HEK293 (cell line): ENCODE measurements at regions not wholly inside any gene's neighbourhood (a gene's known extent, or its start where the extent isn't known, plus 50 kb on each side); places are given as distances from the start of the nearest gene placed in this dataset.

Experiments used
- HOXC10 ChIP-seq: sonication (generic); formaldehyde crosslinking; IDR thresholded peaks from 2 replicates; pipeline ENCODE4 v1.8.1; 2023; ENCODE audit warnings: mild to moderate bottlenecking, missing genetic modification reagents
- ZNF768 ChIP-seq: fragments of 450-650 bp; formaldehyde crosslinking; IDR thresholded peaks from 2 replicates; pipeline ENCODE4 v1.5.1; 2018; ENCODE audit warnings: missing biosample characterization, mild to moderate bottlenecking, missing genetic modification characterization
- TF ChIP-seq, protein P1 (sequence below): fragments of 450-650 bp; formaldehyde crosslinking; IDR thresholded peaks from 2 replicates; pipeline ENCODE4 v1.5.1; 2016; ENCODE audit warnings: missing biosample characterization, missing genetic modification characterization

DNA sequence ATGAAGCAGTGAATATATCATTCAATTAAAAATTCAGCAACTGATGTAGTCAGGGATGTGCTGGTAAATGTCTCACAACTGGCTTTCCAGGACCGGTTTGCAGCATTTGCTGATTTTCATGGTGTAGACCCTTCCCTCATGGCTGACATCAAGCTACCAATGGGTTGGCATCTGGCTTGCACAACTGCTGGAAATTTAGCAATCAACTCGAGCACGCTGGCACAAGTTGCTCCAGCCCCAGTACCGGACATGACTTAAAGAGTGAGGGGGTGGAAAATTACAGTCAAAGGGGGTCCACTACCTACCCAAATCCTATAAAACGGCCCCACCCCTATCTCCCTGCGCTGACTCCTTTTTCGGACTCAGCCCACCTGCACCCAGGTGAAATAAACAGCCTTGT is 198.4 kb upstream of the NRP1 start:
- TF ChIP-seq HOXC10 (CRISPR knock-in tag) (no peak), ZNF768 (tag by site-specific recombination) (no peak)
- TF ChIP-seq, protein P1, sequence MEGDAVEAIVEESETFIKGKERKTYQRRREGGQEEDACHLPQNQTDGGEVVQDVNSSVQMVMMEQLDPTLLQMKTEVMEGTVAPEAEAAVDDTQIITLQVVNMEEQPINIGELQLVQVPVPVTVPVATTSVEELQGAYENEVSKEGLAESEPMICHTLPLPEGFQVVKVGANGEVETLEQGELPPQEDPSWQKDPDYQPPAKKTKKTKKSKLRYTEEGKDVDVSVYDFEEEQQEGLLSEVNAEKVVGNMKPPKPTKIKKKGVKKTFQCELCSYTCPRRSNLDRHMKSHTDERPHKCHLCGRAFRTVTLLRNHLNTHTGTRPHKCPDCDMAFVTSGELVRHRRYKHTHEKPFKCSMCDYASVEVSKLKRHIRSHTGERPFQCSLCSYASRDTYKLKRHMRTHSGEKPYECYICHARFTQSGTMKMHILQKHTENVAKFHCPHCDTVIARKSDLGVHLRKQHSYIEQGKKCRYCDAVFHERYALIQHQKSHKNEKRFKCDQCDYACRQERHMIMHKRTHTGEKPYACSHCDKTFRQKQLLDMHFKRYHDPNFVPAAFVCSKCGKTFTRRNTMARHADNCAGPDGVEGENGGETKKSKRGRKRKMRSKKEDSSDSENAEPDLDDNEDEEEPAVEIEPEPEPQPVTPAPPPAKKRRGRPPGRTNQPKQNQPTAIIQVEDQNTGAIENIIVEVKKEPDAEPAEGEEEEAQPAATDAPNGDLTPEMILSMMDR (tag by site-specific recombination): no peak
